Stimulated activated CD4-positive, alpha-beta T cell treated with anti-CD3 and anti-CD28 coated beads, Interleukin-15, amount 100 ng/mL, for 24 hours (primary cell): ENCODE measurements at regions not wholly inside any gene's neighbourhood (a gene's known extent, or its start where the extent isn't known, plus 50 kb on each side); places are given as distances from the start of the nearest gene placed in this dataset.
"Not testable (repeated sequence)": the region's sequence is repeated elsewhere in the genome, so short reads cannot be mapped to it uniquely, and the experiment has no call there.

Source experiments
- DNase-seq: peaks from one replicate; pipeline ENCODE4 v3.0.0-alpha.2; 2020

- no peak for DNase-seq
Measured at GRCh38 chr1:115450501-115451040, 112.5 kb upstream of the NGF start.

GRCh38 chr1:115448282-115449044 lies 110.4 kb upstream of the NGF start:
- no peak for DNase-seq

- DNase-seq, result no peak
Measured at GRCh38 chr1:115447672-115448071, 109.6 kb upstream of the NGF start.

GRCh38 chr1:115445090-115445489 lies 107.0 kb upstream of the NGF start:
- no peak for DNase-seq

GRCh38 chr1:115440733-115441132 lies 102.7 kb upstream of the NGF start:
- DNase-seq, result no peak

- DNase-seq, result not testable (repeated sequence)
Measured at GRCh38 chr1:115439520-115439919, 101.5 kb upstream of the NGF start.

GRCh38 chr1:115437196-115437595 lies 99.1 kb upstream of the NGF start:
- DNase-seq, result no peak

- DNase-seq, result no peak
Measured at GRCh38 chr1:115436596-115436995, 98.5 kb upstream of the NGF start.

GRCh38 chr1:115433483-115433882 lies 95.4 kb upstream of the NGF start:
- no peak for DNase-seq

GRCh38 chr1:115432061-115432460 lies 94.0 kb upstream of the NGF start:
- no peak for DNase-seq

GRCh38 chr1:115430441-115431158 lies 92.6 kb upstream of the NGF start:
- no peak for DNase-seq

- no peak for DNase-seq
Measured at GRCh38 chr1:115429884-115430283, 91.8 kb upstream of the NGF start.

- no peak for DNase-seq
Measured at GRCh38 chr1:115429241-115429640, 91.2 kb upstream of the NGF start.

GRCh38 chr1:115428676-115429075 lies 90.6 kb upstream of the NGF start:
- no peak for DNase-seq

GRCh38 chr1:115428256-115428655 lies 90.2 kb upstream of the NGF start:
- no peak for DNase-seq

- DNase-seq, result no peak
Measured at GRCh38 chr1:115426956-115427355, 88.9 kb upstream of the NGF start.

GRCh38 chr1:115426231-115426771 lies 88.3 kb upstream of the NGF start:
- no peak for DNase-seq

GRCh38 chr1:115425442-115425841 lies 87.4 kb upstream of the NGF start:
- no peak for DNase-seq

GRCh38 chr1:115423776-115424175 lies 85.7 kb upstream of the NGF start:
- no peak for DNase-seq

GRCh38 chr1:115419571-115419970 lies 81.5 kb upstream of the NGF start:
- no peak for DNase-seq

- DNase-seq, result no peak
Measured at GRCh38 chr1:115413621-115414020, 75.6 kb upstream of the NGF start.

- DNase-seq, result no peak
Measured at GRCh38 chr1:115413208-115413607, 75.2 kb upstream of the NGF start.

- no peak for DNase-seq
Measured at GRCh38 chr1:115412733-115413132, 74.7 kb upstream of the NGF start.

- no peak for DNase-seq
Measured at GRCh38 chr1:115412286-115412685, 74.2 kb upstream of the NGF start.
